Upper lobe of left lung (tissue), 6 donors: ENCODE measurements at regions not wholly inside any gene's neighbourhood (a gene's known extent, or its start where the extent isn't known, plus 50 kb on each side); places are given as distances from the start of the nearest gene placed in this dataset.

Experiments used
- ATAC-seq, 2 donors: fragments of 200-7000 bp; cut with Tn5 transposase; one replicate each; pipeline ENCODE4 v1.9.1; 2022; ENCODE audit warnings: mild to moderate bottlenecking in 2 of 2, moderate library complexity in 2 of 2; ENCODE audit not compliant: low FRiP score in 2 of 2
- DNase-seq, 2 donors: peaks; one replicate each; pipeline ENCODE4 v3.0.0-alpha.2; 2019 to 2020
- H3K27ac ChIP-seq, 4 donors: fragments of 200-600 bp; sonication (generic); one replicate each; pipeline ENCODE4 v1.5.1; 2016 to 2019
- H3K27me3 ChIP-seq, 4 donors: fragments of 200-600 bp; sonication (generic); one replicate each; pipeline ENCODE4 v1.5.1; 2017 to 2019
- H3K36me3 ChIP-seq, 4 donors: fragments of 200-600 bp; sonication (generic); one replicate each; pipeline ENCODE4 v1.5.1; 2016 to 2019
- H3K4me1 ChIP-seq, 4 donors: fragments of 200-600 bp; sonication (generic); one replicate each; pipeline ENCODE4 v1.5.1; 2018 to 2019
- H3K4me3 ChIP-seq, 4 donors: fragments of 200-600 bp; sonication (generic); one replicate each; pipeline ENCODE4 v1.5.1; 2017 to 2019; ENCODE audit warnings: mild to moderate bottlenecking in 2 of 4, moderate library complexity in 1 of 4
- H3K9me3 ChIP-seq, 4 donors: fragments of 200-600 bp; sonication (generic); one replicate each; pipeline ENCODE4 v1.5.1; 2018 to 2019
- EP300 ChIP-seq, 4 donors: sonication (generic); formaldehyde crosslinking; IDR thresholded peaks; one replicate each; pipeline ENCODE4 v1.5.1; 2017; ENCODE audit warnings: antibody characterized with exemption in 4 of 4, control low read depth in 2 of 4
- POLR2A ChIP-seq, 4 donors: fragments of 450-650 bp; IDR thresholded peaks; one replicate each; pipeline ENCODE4 v1.5.1; 2016 to 2017; ENCODE audit warnings: antibody characterized with exemption in 4 of 4, mild to moderate bottlenecking in 2 of 4
- POLR2AphosphoS5 ChIP-seq, 2 donors: sonication (generic); formaldehyde crosslinking; IDR thresholded peaks; one replicate each; pipeline ENCODE4 v1.5.1; 2017; ENCODE audit warnings: antibody characterized with exemption in 2 of 2
- WGBS, 2 donors: methylation state at CpG; one replicate each; pipeline ENCODE4 v1.1.5; 2017 to 2018; 5-methylcytosine and 5-hydroxymethylcytosine counted together
- TF ChIP-seq, protein P1 (sequence below), 6 experiments: fragments of 450-650 bp in 4 of 6; fragments of 200-600 bp in 2 of 6; sonication (generic) in 2 of 6; IDR thresholded peaks; one replicate each; pipeline ENCODE4 v1.5.1; 2016 to 2019; ENCODE audit warnings: antibody characterized with exemption in 6 of 6
- donor health status: DM: no; HTN: no; CAD: no; lungs with moderate emphysema.
- donor health status: DM: no; HTN: yes; CAD: no; lungs with severe emphysema.

DNA sequence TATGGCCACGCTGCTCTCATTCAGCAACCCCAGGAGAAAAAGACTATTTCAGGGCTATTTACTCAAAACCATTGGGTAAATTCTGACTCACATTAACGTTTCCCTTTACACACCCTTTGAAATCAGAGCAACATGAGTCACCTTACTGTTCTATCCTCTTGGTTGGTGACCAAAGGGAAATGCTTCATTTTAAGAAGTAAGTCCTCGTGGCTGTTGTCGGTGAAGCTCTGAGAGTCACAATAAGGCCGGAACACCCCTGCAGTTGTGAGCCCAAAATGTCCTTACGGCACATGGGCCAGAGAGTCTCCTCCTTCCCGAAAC, 56.3 kb upstream of the SPRY1 start:
- TF ChIP-seq POLR2AphosphoS5 (IDR thresholded peaks at IDR 0.05): no peak
- no peak for TF ChIP-seq POLR2A (IDR thresholded peaks at IDR 0.05)
- TF ChIP-seq, protein P1, sequence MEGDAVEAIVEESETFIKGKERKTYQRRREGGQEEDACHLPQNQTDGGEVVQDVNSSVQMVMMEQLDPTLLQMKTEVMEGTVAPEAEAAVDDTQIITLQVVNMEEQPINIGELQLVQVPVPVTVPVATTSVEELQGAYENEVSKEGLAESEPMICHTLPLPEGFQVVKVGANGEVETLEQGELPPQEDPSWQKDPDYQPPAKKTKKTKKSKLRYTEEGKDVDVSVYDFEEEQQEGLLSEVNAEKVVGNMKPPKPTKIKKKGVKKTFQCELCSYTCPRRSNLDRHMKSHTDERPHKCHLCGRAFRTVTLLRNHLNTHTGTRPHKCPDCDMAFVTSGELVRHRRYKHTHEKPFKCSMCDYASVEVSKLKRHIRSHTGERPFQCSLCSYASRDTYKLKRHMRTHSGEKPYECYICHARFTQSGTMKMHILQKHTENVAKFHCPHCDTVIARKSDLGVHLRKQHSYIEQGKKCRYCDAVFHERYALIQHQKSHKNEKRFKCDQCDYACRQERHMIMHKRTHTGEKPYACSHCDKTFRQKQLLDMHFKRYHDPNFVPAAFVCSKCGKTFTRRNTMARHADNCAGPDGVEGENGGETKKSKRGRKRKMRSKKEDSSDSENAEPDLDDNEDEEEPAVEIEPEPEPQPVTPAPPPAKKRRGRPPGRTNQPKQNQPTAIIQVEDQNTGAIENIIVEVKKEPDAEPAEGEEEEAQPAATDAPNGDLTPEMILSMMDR (IDR thresholded peaks at IDR 0.05): no peak
- no peak for TF ChIP-seq EP300 (IDR thresholded peaks at IDR 0.05)
- H3K27me3 ChIP-seq: no peaks in the 10 kb centered on the region
- no peaks in the 10 kb centered on the region for H3K4me1 ChIP-seq
- no peaks in the 10 kb centered on the region for H3K9me3 ChIP-seq
- no peak overlapping the region for H3K4me3 ChIP-seq
- WGBS, 2 donors: 68 to 70% methylated on average over 7 of the region's 7 CpGs
- ATAC-seq (peak in 1 of 2 donors; percentile 67), DNase-seq (no peak)
- no peaks in the 10 kb centered on the region for H3K36me3 ChIP-seq
- H3K27ac ChIP-seq: no peak overlapping the region

DNA sequence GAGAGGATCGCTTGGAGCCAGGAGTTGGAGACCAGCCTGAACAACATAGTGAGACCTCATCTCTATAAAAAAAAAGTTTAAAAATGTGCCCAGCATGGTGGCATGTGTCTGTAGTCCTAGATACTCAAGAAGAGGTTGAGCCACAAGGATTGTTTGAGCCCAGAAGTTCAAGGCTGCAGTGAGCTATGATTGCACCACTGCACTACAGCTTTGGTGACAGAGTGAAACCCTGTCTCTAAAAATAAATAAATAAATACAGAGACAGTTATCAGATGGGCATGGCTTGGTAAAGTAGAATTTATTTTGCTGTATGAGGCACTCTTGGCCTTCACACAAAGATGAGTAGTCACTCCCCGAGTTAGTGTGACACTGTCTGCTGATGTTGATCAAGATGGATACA, 54.1 kb upstream of the SPRY1 start:
- WGBS, 2 donors: 93 to 95% methylated on average over 2 of the region's 2 CpGs
- TF ChIP-seq, protein P1 (IDR thresholded peaks at IDR 0.05): no peak
- TF ChIP-seq POLR2AphosphoS5 (IDR thresholded peaks at IDR 0.05) (no peak), EP300 (IDR thresholded peaks at IDR 0.05) (no peak), POLR2A (IDR thresholded peaks at IDR 0.05) (no peak)
- DNase-seq (no peak), ATAC-seq (no peak)
- Histone ChIP-seq H3K27me3 (no peaks in the 10 kb centered on the region), H3K4me3 (no peak overlapping the region), H3K27ac (no peak overlapping the region), H3K4me1 (no peaks in the 10 kb centered on the region), H3K9me3 (no peaks in the 10 kb centered on the region), H3K36me3 (no peaks in the 10 kb centered on the region)

DNA sequence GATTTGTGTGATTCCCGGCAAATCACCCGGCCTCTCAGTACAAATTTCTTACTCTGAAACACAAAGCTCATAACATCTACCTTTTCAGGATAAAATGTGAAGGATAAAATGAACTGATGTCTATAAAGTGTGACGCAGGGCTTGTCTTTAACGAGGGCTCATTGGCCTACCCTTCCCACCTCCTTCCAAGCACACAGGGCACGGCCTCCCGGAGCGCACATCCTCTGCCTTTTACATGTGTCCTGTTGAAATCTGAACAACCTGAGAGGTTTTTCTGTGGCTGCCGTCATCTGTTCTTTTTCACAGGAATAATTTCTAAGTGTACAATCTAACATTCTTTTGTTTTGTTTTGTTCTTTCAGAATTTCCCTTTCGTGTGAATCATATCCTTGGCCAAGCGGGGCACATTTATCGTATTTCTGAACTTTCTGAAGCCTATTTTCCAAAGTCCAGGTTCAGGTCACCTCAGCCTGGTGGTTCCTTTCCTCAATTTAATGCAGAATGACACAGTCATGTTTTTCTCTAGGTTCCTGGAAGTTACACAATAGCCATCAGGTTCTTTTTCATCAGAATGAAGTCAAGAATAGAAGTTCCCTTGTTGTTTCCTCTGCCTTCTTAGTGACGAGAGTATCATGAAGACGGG, 53.1 kb upstream of the SPRY1 start:
- Histone ChIP-seq H3K4me1 (no peaks in the 10 kb centered on the region), H3K27me3 (no peaks in the 10 kb centered on the region), H3K27ac (no peak overlapping the region), H3K4me3 (no peak overlapping the region), H3K36me3 (no peaks in the 10 kb centered on the region), H3K9me3 (no peaks in the 10 kb centered on the region)
- ATAC-seq: no peak
- TF ChIP-seq POLR2A (IDR thresholded peaks at IDR 0.05) (no peak), POLR2AphosphoS5 (IDR thresholded peaks at IDR 0.05) (no peak), EP300 (IDR thresholded peaks at IDR 0.05) (no peak)
- TF ChIP-seq, protein P1 (IDR thresholded peaks at IDR 0.05): no peak
- 88 to 90% methylated on average over 13 of the region's 13 CpGs for WGBS, 2 donors
- no peak for DNase-seq

DNA sequence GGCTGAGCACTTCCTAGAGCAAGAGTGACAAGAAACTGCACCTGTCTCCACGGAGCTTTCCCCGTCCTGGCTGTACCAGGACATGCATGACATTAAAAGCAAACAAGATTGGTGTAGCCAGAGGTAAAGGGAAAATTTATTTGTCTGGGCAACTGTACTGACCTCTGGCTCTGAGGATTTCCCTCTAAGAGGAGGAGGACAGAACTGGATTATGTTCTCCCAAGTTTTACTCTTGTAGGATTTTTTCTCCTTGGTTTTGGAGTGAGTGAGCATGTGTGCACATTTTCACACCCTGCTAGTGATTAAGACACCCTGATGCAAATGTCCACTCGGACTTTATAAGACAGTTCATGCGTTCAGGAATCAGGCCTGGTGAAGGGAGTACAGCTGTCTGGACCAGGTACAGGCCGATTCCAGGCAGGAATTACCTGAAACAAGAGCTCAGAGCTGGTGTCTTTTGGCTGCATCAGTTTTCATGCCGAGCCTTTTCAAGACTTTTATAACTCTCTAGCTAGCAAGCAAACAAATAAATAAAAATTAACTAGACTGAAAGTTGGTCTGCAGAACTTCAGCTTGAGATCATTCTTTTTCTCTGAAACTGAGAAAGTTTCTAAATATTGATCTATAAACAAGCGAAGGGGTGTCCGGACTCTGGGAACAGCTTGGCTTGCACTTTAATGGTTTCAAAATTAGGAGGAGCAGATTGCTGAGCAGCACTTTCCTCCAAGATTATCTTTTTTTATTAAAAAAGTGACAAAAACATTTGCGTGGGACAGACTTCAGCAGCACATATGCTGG, 51.3 kb upstream of the SPRY1 start:
- DNase-seq: no peak
- Histone ChIP-seq H3K9me3 (no peaks in the 10 kb centered on the region), H3K27ac (no peak overlapping the region), H3K4me3 (no peak overlapping the region), H3K4me1 (no peaks in the 10 kb centered on the region), H3K27me3 (no peaks in the 10 kb centered on the region), H3K36me3 (no peaks in the 10 kb centered on the region)
- ATAC-seq: no peak
- TF ChIP-seq POLR2A (IDR thresholded peaks at IDR 0.05) (no peak), POLR2AphosphoS5 (IDR thresholded peaks at IDR 0.05) (no peak), EP300 (IDR thresholded peaks at IDR 0.05) (no peak)
- TF ChIP-seq, protein P1 (IDR thresholded peaks at IDR 0.05): no peak
- WGBS, 2 donors: 81 to 82% methylated on average over 9 of the region's 9 CpGs

DNA sequence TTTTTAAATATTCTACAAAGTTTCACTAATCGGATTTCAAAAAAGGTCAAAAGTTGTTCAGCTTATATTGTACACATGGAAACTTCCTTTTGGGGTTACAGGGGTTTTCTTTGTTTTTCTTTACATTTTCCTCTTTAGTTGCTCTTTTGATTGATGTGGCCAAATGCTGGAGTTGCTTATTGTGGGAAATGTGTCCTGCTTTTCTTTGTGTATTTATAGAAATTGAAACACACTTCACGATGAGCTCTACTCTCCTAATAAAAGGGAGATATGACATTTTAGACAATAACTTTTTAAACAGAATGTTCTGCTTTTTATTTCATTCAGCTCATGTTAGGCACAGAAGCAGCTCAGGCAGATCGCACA, 50.7 kb upstream of the SPRY1 start:
- Histone ChIP-seq H3K36me3 (no peaks in the 10 kb centered on the region), H3K27me3 (no peaks in the 10 kb centered on the region), H3K9me3 (no peaks in the 10 kb centered on the region), H3K27ac (no peak overlapping the region), H3K4me3 (no peak overlapping the region), H3K4me1 (no peaks in the 10 kb centered on the region)
- whole genome bisulfite sequencing, 2 donors: 65 to 66% methylated on average over 3 of the region's 3 CpGs
- no peak for TF ChIP-seq EP300 (IDR thresholded peaks at IDR 0.05)
- TF ChIP-seq, protein P1 (IDR thresholded peaks at IDR 0.05): no peak
- no peak for TF ChIP-seq POLR2AphosphoS5 (IDR thresholded peaks at IDR 0.05)
- ATAC-seq (no peak), DNase-seq (no peak)
